ENCODE measurements at regions not wholly inside any gene's neighbourhood (a gene's known extent, or its start where the extent isn't known, plus 50 kb on each side); places are given as distances from the start of the nearest gene placed in this dataset.
"Not testable (repeated sequence)": the region's sequence is repeated elsewhere in the genome, so short reads cannot be mapped to it uniquely, and the experiment has no call there.

GRCh38 chrX:25733148-25733547, 405.0 kb upstream of the MAGEB18 start:
- no peak for DNase-seq
- H3K36me3 ChIP-seq = no peaks in the 10 kb centered on the region

GRCh38 chrX:25737540-25737939, 400.6 kb upstream of the MAGEB18 start:
- no peak for DNase-seq
- no peaks in the 10 kb centered on the region for H3K27me3 ChIP-seq
- no peaks in the 10 kb centered on the region for H3K36me3 ChIP-seq
- no peaks in the 10 kb centered on the region for H3K9me3 ChIP-seq
- no peak overlapping the region for H3K4me3 ChIP-seq

More at GRCh38 chrX:25733148-25733547, 405.0 kb upstream of the MAGEB18 start:
- no peaks in the 10 kb centered on the region for H3K27me3 ChIP-seq
- H3K9me3 ChIP-seq = no peaks in the 10 kb centered on the region
- H3K4me3 ChIP-seq = no peak overlapping the region

DNA sequence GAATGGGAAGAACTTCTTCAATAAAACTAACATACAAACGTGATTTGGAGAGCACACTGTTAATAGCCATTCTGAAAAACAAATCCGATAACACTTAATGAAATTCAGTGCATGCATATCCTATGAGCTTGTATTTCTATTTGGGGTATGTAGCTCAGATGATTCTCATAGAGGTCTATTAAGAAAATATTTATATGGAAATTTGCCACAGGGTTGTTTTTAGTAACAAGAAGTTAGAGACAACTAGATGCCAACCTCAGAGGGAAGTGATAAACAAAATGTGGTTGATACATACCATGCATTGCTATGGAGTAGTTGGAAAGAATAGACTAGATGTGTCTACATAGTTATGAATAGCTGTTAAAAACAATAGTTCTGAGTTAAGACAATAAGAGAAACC, 395.8 kb upstream of the MAGEB18 start:
- H3K9me3 ChIP-seq = no peaks in the 10 kb centered on the region
- no peaks in the 10 kb centered on the region for H3K27me3 ChIP-seq
- DNase-seq = no peak
- no peak overlapping the region for H3K4me3 ChIP-seq
- H3K36me3 ChIP-seq = no peaks in the 10 kb centered on the region

- Histone ChIP-seq H3K36me3 (no peaks in the 10 kb centered on the region), H3K4me3 (no peak overlapping the region), H3K9me3 (no peaks in the 10 kb centered on the region), H3K27me3 (no peaks in the 10 kb centered on the region)
- DNase-seq = no peak
These were observed 383.7 kb upstream of the MAGEB18 start for GRCh38 chrX:25754399-25754798.

DNA sequence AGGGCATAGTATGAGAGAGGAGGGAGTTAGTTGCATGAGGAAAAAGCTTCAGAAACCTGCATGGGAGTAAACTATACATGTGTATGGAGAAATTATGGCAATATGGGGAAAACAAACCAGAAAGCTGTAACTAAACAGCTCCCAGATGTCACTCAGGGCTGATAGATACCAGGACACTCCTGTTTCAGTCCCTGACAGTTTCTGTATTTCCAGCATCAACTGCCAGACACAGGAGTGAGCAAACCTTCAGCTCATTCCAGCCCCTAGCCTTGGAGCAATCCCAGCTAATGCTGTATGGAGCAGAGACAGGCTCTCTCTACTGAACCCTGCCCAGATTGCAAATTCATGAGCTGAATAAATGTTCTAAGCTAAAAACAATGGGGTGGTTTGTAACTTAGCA, 382.9 kb upstream of the MAGEB18 start:
- H3K9me3 ChIP-seq = no peaks in the 10 kb centered on the region
- no peaks in the 10 kb centered on the region for H3K27me3 ChIP-seq

DNA sequence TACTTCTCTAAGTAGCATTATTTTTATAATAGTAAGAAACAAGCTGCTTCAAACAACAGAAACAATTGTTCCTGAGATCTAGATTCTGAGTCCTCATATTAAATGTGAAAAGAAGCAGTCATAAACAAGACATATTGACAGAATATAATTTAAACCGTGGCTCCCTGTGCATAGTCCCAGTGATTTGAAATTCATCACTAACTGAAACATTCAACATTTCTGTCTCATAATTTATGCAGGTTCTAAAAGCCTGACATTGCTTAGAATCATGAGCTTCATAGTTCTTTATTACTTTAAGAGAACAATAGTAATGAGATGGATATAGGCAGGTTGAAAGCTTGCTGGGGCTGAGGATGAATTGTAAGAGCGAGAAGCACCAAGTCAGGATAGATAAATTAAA, 375.5 kb upstream of the MAGEB18 start:
- DNase-seq = no peak
- no peak overlapping the region for H3K4me3 ChIP-seq
- no peaks in the 10 kb centered on the region for H3K9me3 ChIP-seq
- H3K36me3 ChIP-seq = no peaks in the 10 kb centered on the region
- H3K27me3 ChIP-seq = no peaks in the 10 kb centered on the region

More for the DNA sequence above, 382.9 kb upstream of the MAGEB18 start:
- Histone ChIP-seq H3K36me3 (no peaks in the 10 kb centered on the region), H3K4me3 (no peak overlapping the region)
- DNase-seq = no peak

- not testable (repeated sequence) for H3K4me3 ChIP-seq, DNase-seq, H3K36me3 ChIP-seq, H3K27me3 ChIP-seq, H3K9me3 ChIP-seq
These were observed 366.3 kb upstream of the MAGEB18 start for GRCh38 chrX:25771853-25772252.

DNA sequence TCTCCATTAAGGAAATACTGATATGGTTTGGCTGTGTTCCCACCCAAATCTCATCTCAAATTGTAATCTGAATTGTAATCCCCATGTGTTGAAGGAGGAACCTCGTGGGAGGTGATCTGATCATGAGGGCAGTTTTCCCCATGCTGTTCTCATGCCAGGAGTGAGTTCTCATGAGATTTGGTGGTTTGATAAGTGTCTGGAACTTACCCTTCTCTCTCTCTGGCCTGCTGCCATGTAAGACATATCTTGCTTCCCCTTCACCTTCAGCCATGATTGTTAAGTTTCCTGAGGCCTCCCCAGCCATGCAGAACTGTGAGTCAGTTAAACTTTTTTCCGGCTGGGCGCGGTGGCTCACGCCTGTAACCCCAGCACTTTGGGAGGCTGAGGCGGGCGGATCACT, 340.3 kb upstream of the MAGEB18 start:
- DNase-seq, H3K27me3 ChIP-seq, H3K36me3 ChIP-seq, H3K4me3 ChIP-seq, H3K9me3 ChIP-seq: not testable (repeated sequence)

DNA sequence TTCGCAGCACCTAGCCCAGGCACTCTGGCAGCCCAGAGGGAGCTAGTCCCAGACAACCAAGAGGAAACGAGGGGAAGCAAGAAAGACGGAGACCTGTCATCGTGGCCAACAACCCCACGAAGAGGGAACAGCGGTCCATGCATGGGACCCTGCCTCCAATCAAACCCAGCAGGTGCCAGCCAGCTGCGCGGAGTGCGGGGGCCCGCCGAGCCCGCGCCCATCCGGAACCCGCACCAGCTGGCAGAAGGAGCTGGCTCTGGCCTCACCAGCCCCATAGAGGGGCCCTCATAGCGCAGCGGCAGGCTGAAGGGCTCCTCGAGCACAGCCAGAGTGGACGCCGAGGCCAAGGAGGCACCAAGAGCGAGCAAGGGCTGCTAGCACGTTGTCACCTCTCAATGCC, 332.4 kb upstream of the MAGEB18 start:
- Histone ChIP-seq H3K9me3 (no peaks in the 10 kb centered on the region), H3K36me3 (no peaks in the 10 kb centered on the region), H3K4me3 (no peak overlapping the region), H3K27me3 (no peaks in the 10 kb centered on the region)
- DNase-seq = no peak

DNA sequence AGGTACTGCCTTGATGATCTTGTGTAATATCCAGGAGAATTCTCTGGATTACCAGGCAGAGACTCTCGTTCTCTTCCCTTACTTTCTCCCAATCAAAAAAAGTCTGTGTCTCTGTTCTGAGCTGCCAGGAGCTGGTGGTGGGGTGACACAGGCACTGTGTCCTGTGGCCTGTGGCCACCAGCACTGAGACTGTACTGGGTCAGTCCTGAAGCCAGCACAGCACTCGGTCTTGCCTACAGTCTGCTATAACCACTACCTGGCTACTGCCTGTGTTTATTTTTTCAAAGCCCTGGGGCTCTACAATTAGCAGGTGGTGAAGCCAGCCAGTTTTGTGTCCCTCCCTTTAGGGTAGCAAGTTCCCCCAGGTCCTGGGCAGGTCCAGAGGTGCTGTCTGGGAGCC, 331.1 kb upstream of the MAGEB18 start:
- Histone ChIP-seq H3K36me3 (no peaks in the 10 kb centered on the region), H3K9me3 (no peaks in the 10 kb centered on the region), H3K4me3 (no peak overlapping the region), H3K27me3 (no peaks in the 10 kb centered on the region)
- DNase-seq = no peak

GRCh38 chrX:25810202-25810601, 327.9 kb upstream of the MAGEB18 start:
- no peak overlapping the region for H3K4me3 ChIP-seq
- no peak for DNase-seq
- no peaks in the 10 kb centered on the region for H3K36me3 ChIP-seq
- H3K9me3 ChIP-seq = no peaks in the 10 kb centered on the region
- no peaks in the 10 kb centered on the region for H3K27me3 ChIP-seq

GRCh38 chrX:25819879-25820278, 318.3 kb upstream of the MAGEB18 start:
- H3K36me3 ChIP-seq = no peaks in the 10 kb centered on the region
- no peaks in the 10 kb centered on the region for H3K9me3 ChIP-seq
- no peak for DNase-seq
- H3K4me3 ChIP-seq = no peak overlapping the region
- no peaks in the 10 kb centered on the region for H3K27me3 ChIP-seq

DNA sequence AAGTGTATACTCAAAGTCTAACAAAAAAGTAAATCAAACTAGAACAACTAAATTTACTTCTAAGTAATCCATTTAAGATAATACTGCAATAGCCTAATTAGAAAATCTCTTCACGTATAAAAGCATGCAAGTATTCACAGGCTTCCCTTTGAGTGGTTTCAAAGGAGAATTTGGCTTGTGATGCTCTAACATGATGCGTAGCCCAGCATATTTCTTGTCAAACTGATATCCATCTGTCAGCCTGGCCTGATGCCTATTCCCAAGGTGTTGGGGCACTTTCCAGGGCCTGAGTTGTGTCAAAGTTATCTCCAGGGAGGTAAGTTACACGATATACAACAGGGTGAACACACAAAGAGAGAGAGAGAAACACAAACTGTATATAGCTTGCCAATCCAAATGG, 287.0 kb upstream of the MAGEB18 start:
- H3K4me3 ChIP-seq = no peak overlapping the region

DNA sequence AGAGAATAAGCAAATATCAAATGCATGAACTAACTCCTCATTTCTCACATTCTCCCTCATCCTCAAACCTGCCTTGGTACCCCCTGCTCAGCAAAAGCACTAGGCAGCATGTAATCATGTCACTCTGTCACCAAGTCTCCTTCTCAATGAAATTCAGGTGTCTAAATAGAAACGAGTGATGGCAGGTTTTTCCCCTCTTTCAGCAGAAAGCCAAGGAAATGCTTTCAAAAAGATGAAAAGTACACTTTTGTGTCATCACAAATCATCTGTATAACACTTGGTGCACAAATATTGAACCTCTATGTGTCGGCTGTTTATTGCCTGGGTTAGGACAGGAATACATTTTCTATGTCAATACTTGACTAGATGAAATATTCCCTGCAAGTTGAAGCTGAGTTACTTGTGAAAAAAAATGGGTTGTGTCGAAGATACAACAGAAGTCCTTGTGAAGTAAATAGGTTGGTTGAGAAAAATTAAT, 285.1 kb upstream of the MAGEB18 start:
- Histone ChIP-seq H3K36me3 (no peaks in the 10 kb centered on the region), H3K4me3 (no peak overlapping the region), H3K27me3 (no peaks in the 10 kb centered on the region), H3K9me3 (no peaks in the 10 kb centered on the region)
- no peak for DNase-seq

More for the DNA sequence above, 287.0 kb upstream of the MAGEB18 start:
- H3K36me3 ChIP-seq = no peaks in the 10 kb centered on the region
- DNase-seq = no peak
- H3K27me3 ChIP-seq = no peaks in the 10 kb centered on the region
- no peaks in the 10 kb centered on the region for H3K9me3 ChIP-seq

DNA sequence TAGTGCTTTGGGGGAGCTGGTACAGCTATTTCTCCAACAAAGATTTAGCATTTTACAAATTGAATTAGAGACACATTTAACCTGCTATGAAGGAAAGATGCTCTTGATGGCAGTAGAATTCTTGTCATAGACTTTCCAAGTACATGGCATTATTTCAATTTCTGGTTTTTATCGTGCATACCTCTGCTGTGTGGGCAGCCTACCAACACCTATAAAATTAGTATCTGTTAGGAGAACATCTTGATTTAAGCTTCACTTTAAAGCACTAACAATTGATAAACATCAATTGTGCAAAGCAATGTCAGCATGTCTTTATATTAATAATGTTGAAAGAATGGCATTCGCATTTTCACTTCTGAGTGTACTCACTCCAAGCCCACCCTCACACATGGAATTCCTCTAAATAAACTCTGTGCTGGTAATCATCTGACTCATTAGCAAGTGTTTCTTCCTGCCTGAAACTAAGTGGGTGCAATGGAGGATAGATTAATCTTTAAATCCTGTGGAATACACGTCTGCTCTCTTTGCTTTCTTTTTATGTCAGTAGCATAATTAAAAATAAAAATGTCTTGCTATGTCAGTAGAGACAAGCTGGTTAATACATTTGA, 279.8 kb upstream of the MAGEB18 start:
- no peak for DNase-seq
- Histone ChIP-seq H3K9me3 (no peaks in the 10 kb centered on the region), H3K36me3 (no peaks in the 10 kb centered on the region), H3K27me3 (no peaks in the 10 kb centered on the region), H3K4me3 (no peak overlapping the region)

DNA sequence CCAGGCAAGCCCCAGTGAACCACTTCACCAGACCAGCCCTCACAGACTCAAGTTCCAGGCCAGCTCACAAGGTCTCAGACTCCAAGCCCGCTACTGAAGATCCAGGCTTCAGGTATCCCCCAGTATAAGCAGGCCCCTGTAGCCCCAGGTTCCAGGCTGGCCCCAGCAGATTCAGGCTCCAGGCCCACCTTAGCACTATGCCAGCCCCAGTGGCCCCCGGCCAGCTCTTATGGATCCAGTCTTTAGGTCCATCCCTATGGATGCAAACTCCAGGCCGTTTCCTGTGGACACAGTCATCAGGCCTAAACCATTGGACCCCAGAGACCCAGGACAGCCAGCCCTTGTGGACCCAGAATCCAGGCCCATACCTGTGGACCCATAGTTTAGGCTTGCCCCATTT, 277.8 kb upstream of the MAGEB18 start:
- Histone ChIP-seq H3K27me3 (no peaks in the 10 kb centered on the region), H3K36me3 (no peaks in the 10 kb centered on the region), H3K4me3 (no peak overlapping the region), H3K9me3 (no peaks in the 10 kb centered on the region)
- no peak for DNase-seq

- no peaks in the 10 kb centered on the region for H3K9me3 ChIP-seq
- H3K36me3 ChIP-seq = no peaks in the 10 kb centered on the region
- no peaks in the 10 kb centered on the region for H3K27me3 ChIP-seq
- DNase-seq = no peak
- no peak overlapping the region for H3K4me3 ChIP-seq
These were observed 268.4 kb upstream of the MAGEB18 start for GRCh38 chrX:25869761-25870160.

DNA sequence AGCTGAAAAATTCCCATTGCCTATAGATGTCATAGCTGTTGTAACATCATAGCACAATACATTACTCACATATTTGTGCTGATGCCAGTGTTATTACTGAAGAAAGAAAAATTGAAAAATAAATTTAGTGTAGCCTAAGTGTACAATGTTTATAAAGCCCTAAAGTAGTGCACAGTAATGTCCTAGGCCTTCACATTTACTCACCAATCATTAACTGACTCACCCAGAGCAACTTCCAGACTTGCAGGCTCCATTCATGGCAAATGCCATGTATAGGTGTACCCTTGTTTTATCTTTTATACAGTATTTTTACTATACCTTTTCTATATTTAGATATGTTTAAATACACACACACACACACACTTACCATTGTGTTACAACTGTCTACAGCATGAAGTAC, 265.4 kb upstream of the MAGEB18 start:
- Histone ChIP-seq H3K27me3 (no peaks in the 10 kb centered on the region), H3K4me3 (no peak overlapping the region), H3K36me3 (no peaks in the 10 kb centered on the region), H3K9me3 (no peaks in the 10 kb centered on the region)
- no peak for DNase-seq

DNA sequence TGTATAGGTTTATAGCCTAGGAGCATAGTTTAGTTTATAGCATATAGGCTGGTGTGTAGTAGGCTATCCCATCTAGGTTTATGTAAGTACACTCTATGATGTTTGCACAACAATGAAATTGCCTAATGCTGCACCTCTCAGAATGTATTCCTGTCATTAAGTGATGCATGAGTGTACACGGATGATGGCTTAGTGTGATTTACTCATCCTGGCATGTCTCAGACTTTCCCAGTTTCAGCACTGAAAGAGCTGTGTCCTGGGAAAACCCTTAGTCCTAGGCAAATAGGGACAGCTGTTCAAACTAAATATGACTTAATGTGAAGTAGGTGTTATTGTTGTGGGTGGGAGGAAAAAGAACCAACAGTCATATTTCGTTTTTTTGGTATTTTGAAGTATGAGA, 264.9 kb upstream of the MAGEB18 start:
- Histone ChIP-seq H3K4me3 (no peak overlapping the region), H3K9me3 (no peaks in the 10 kb centered on the region), H3K27me3 (no peaks in the 10 kb centered on the region), H3K36me3 (no peaks in the 10 kb centered on the region)
- no peak for DNase-seq

Measured in MG63 (cell line).